HG02623 (cell line): ENCODE measurements at regions not wholly inside any gene's neighbourhood (a gene's known extent, or its start where the extent isn't known, plus 50 kb on each side); places are given as distances from the start of the nearest gene placed in this dataset.

ENCODE experiments used
- ATAC-seq: cut with Tn5 transposase; IDR thresholded peaks from one replicate; pipeline ENCODE4 v1.9.1; 2021; ENCODE audit warnings: moderate library complexity; ENCODE audit not compliant: unreplicated experiment

GRCh38 chr2:47315475-47315874 lies 53.6 kb upstream of the EPCAM start:
- ATAC-seq, result no peak

- no peak for ATAC-seq
Measured at GRCh38 chr2:47313728-47314127, 55.4 kb upstream of the EPCAM start.

GRCh38 chr2:47313141-47313691 lies 55.9 kb upstream of the EPCAM start:
- ATAC-seq, result no peak

GRCh38 chr2:47312491-47312850 lies 56.6 kb upstream of the EPCAM start:
- no peak for ATAC-seq

GRCh38 chr2:47311764-47312490 lies 57.2 kb upstream of the EPCAM start:
- no peak for ATAC-seq

- peak; percentile 15 for ATAC-seq
Measured at GRCh38 chr2:47310801-47311560, 58.1 kb upstream of the EPCAM start.

- peak; percentile 75 for ATAC-seq
Measured at GRCh38 chr2:47309952-47310800, 58.9 kb upstream of the EPCAM start.

GRCh38 chr2:47309472-47309951 lies 59.6 kb upstream of the EPCAM start:
- ATAC-seq, result peak; percentile 1

- no peak for ATAC-seq
Measured at GRCh38 chr2:47307066-47307465, 62.0 kb upstream of the EPCAM start.

GRCh38 chr2:47304654-47305053 lies 64.5 kb upstream of the EPCAM start:
- no peak for ATAC-seq

- ATAC-seq, result no peak
Measured at GRCh38 chr2:47303341-47304148, 65.6 kb upstream of the EPCAM start.

- ATAC-seq, result no peak
Measured at GRCh38 chr2:47302308-47302707, 66.8 kb upstream of the EPCAM start.

GRCh38 chr2:47301731-47302130 lies 67.4 kb upstream of the EPCAM start:
- ATAC-seq, result no peak

- ATAC-seq, result peak; percentile 74
Measured at GRCh38 chr2:47301277-47301618, 67.9 kb upstream of the EPCAM start.

GRCh38 chr2:47300609-47301276 lies 68.4 kb upstream of the EPCAM start:
- peak; percentile 59 for ATAC-seq

- ATAC-seq, result no peak
Measured at GRCh38 chr2:47300081-47300480, 69.0 kb upstream of the EPCAM start.

- no peak for ATAC-seq
Measured at GRCh38 chr2:47299555-47299954, 69.6 kb upstream of the EPCAM start.

- ATAC-seq, result no peak
Measured at GRCh38 chr2:47298771-47299170, 70.3 kb upstream of the EPCAM start.

- ATAC-seq, result no peak
Measured at GRCh38 chr2:47297767-47298425, 71.2 kb upstream of the EPCAM start.
